ENCODE measurements at regions not wholly inside any gene's neighbourhood (a gene's known extent, or its start where the extent isn't known, plus 50 kb on each side); places are given as distances from the start of the nearest gene placed in this dataset.

- TF ChIP-seq CTCF (IDR thresholded peaks at IDR 0.05) (no peak), POLR2A (IDR thresholded peaks at IDR 0.05) (no peak)
Measured at GRCh38 chr5:30725073-30725472, 468.4 kb upstream of the CDH6 start.

Data from Peyer's patch (tissue), 4 donors.